Body of pancreas (tissue), 4 donors: ENCODE measurements at regions not wholly inside any gene's neighbourhood (a gene's known extent, or its start where the extent isn't known, plus 50 kb on each side); places are given as distances from the start of the nearest gene placed in this dataset.

Experiments
- ATAC-seq: fragments of 150-250 bp; one replicate; pipeline ENCODE4 v1.9.1; 2016
- DNase-seq, 4 donors: peaks; one replicate each; pipeline ENCODE4 v3.0.0-alpha.2; 2019
- H3K27ac ChIP-seq, 4 donors: fragments of 200-600 bp; sonication (generic); 1 replicate in 3 of 4; 2 replicates in 1 of 4; pipeline versions ENCODE4 v1.5.1 to v1.6.1; 2016 to 2019; ENCODE audit warnings: mild to moderate bottlenecking in 1 of 4, mixed read lengths in 1 of 4, moderate library complexity in 1 of 4
- H3K27me3 ChIP-seq, 2 donors: fragments of 200-600 bp; sonication (generic); one replicate each; pipeline ENCODE4 v1.6.0; 2016; ENCODE audit warnings: mild to moderate bottlenecking in 1 of 2
- H3K36me3 ChIP-seq, 2 donors: fragments of 200-600 bp; sonication (generic); replicated peaks in 1 of 2; 2 replicates each; pipeline ENCODE4 v1.5.1; 2016; ENCODE audit warnings: low read depth in 2 of 2; ENCODE audit not compliant: insufficient read depth in 1 of 2
- H3K4me1 ChIP-seq: fragments of 200-600 bp; sonication (generic); one replicate; pipeline ENCODE4 v1.6.0; 2016
- H3K4me3 ChIP-seq, 2 donors: fragments of 200-600 bp; sonication (generic); 1 replicate in 1 of 2; 2 replicates in 1 of 2; pipeline ENCODE4 v1.5.1; 2016 to 2019
- H3K9me3 ChIP-seq, 3 donors: fragments of 200-600 bp; sonication (generic); 1 replicate in 2 of 3; 2 replicates in 1 of 3; pipeline ENCODE4 v1.5.1; 2016
- POLR2A ChIP-seq, 3 donors: fragments of 450-650 bp; IDR thresholded peaks; one replicate each; pipeline ENCODE4 v1.6.1; 2016; ENCODE audit warnings: antibody characterized with exemption in 3 of 3, mild to moderate bottlenecking in 2 of 3
- WGBS, 2 donors: methylation state at CpG; one replicate each; pipeline ENCODE4 v1.1.5; 2017; 5-methylcytosine and 5-hydroxymethylcytosine counted together
- intact Hi-C: fragments of 100-400 bp; cut with DNase I; formaldehyde crosslinking; loops from one replicate; pipeline ENCODE4 v1.15.1; 2023
- TF ChIP-seq, protein P1 (sequence below), 7 experiments: fragments of 450-650 bp in 4 of 7; fragments of 200-600 bp in 3 of 7; sonication (generic) in 3 of 7; IDR thresholded peaks; one replicate each; pipeline ENCODE4 v1.5.1; 2016 to 2019; ENCODE audit warnings: antibody characterized with exemption in 7 of 7

DNA sequence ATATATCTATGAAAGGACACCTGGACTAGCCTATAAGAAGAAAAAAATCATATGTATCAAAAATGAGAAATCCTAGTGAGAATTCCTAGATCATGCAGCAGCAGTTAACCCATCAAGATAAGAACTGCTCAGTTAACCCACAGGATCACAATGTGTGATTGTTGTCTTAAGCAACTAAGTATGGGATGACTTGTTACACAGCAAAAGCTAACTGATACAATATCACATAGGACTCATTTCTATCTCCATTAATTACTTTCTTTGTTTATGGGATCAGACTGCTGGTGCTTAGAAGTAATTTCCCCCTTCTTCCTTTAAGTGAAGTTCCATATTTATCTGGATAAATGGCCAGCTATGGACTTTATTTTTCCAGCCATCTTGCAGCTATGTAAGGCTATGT, 280.8 kb upstream of the MARCKS start:
- Histone ChIP-seq H3K27me3 (no peaks in the 10 kb centered on the region), H3K4me1 (peaks cover 6% of the 10 kb centered on the region), H3K36me3 (no peaks in the 10 kb centered on the region), H3K4me3 (no peak overlapping the region), H3K27ac (no peak overlapping the region), H3K9me3 (no peaks in the 10 kb centered on the region)
- DNase-seq, result no peak
- no peak for ATAC-seq
- intact Hi-C loops, result no loop called here
- TF ChIP-seq, protein P1, sequence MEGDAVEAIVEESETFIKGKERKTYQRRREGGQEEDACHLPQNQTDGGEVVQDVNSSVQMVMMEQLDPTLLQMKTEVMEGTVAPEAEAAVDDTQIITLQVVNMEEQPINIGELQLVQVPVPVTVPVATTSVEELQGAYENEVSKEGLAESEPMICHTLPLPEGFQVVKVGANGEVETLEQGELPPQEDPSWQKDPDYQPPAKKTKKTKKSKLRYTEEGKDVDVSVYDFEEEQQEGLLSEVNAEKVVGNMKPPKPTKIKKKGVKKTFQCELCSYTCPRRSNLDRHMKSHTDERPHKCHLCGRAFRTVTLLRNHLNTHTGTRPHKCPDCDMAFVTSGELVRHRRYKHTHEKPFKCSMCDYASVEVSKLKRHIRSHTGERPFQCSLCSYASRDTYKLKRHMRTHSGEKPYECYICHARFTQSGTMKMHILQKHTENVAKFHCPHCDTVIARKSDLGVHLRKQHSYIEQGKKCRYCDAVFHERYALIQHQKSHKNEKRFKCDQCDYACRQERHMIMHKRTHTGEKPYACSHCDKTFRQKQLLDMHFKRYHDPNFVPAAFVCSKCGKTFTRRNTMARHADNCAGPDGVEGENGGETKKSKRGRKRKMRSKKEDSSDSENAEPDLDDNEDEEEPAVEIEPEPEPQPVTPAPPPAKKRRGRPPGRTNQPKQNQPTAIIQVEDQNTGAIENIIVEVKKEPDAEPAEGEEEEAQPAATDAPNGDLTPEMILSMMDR (IDR thresholded peaks at IDR 0.05), result no peak
- no peak for TF ChIP-seq POLR2A (IDR thresholded peaks at IDR 0.05)

DNA sequence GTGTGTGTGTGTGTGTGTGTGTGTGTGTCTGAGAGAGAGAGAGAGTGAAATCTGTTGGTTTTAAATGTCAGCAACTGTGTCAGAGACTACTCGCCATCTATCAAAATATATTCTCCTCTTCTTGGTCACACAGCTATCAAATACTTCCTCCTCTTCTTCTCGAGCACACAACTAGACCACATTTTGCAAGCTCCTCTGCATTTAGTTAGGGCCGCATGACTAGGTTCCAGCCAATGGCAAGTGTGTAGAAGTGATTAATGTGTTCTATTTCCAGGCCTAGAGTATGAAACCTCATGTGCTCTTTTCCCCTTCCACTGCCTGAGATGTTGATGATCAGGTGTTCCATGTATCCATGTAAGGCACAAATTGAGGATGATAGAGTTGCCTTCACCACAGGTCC, 278.5 kb upstream of the MARCKS start:
- no peak for ATAC-seq
- Histone ChIP-seq H3K4me3 (no peak overlapping the region), H3K27ac (no peak overlapping the region), H3K9me3 (no peaks in the 10 kb centered on the region), H3K27me3 (no peaks in the 10 kb centered on the region), H3K4me1 (peaks cover 6% of the 10 kb centered on the region), H3K36me3 (no peaks in the 10 kb centered on the region)
- TF ChIP-seq, protein P1 (IDR thresholded peaks at IDR 0.05), result no peak
- TF ChIP-seq POLR2A (IDR thresholded peaks at IDR 0.05), result no peak
- intact Hi-C loops, result no loop called here
- no peak for DNase-seq
- WGBS, 2 donors, result 82% methylated on average over 3 of the region's 3 CpGs

DNA sequence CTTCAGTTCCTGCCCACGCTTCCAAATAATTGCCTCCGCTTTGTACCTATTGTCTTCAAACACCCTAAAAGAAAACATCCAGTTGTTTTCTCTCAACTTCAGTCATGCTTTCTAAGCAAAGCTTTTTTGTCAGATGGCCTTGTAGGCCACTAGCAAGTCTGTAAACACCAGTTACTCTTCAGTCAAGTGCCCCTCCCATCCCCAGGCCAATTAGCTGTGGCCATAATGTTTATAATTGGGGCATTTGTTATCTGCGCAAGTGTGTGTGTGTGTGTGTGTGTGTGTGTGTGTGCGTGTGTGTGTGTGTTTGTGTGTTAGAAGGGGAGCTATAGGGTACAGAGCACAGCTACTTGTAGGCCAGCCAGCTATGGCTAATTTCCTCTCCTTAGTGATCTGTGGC, 272.4 kb upstream of the MARCKS start:
- DNase-seq (no peak), ATAC-seq (no peak)
- no peak overlapping the region for H3K4me3 ChIP-seq
- 70 to 71% methylated on average over 4 of the region's 4 CpGs for WGBS, 2 donors
- intact Hi-C loops, result no loop called here
- H3K9me3 ChIP-seq, result no peaks in the 10 kb centered on the region
- no peaks in the 10 kb centered on the region for H3K36me3 ChIP-seq
- no peaks in the 10 kb centered on the region for H3K27me3 ChIP-seq
- no peak for TF ChIP-seq POLR2A (IDR thresholded peaks at IDR 0.05)
- TF ChIP-seq, protein P1 (IDR thresholded peaks at IDR 0.05), result no peak
- H3K4me1 ChIP-seq, result no peaks in the 10 kb centered on the region
- H3K27ac ChIP-seq, result no peak overlapping the region

DNA sequence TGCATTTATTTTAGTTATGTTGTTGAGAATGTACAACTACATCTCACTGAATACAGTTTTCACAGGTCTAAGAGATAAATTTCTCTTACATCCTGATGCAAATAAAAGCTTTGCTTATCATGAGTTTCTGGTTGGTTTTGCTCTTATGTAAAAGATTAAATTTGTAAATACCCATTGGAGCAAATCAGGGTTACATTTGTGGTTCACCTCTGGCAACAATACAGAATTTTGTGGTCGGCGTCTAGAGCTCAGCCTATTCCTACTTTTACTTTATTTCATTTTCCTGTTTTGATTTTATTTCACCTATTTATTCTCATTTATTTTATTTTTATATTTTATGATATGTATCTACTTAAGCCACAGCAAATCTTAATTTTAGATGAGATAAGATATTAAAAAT, 271.9 kb upstream of the MARCKS start:
- Histone ChIP-seq H3K4me1 (no peaks in the 10 kb centered on the region), H3K27me3 (no peaks in the 10 kb centered on the region), H3K36me3 (no peaks in the 10 kb centered on the region), H3K27ac (no peak overlapping the region), H3K4me3 (no peak overlapping the region), H3K9me3 (no peaks in the 10 kb centered on the region)
- TF ChIP-seq, protein P1 (IDR thresholded peaks at IDR 0.05), result no peak
- TF ChIP-seq POLR2A (IDR thresholded peaks at IDR 0.05), result no peak
- intact Hi-C loops, result no loop called here
- 84 to 86% methylated on average over 2 of the region's 2 CpGs for WGBS, 2 donors
- DNase-seq (no peak), ATAC-seq (no peak)

DNA sequence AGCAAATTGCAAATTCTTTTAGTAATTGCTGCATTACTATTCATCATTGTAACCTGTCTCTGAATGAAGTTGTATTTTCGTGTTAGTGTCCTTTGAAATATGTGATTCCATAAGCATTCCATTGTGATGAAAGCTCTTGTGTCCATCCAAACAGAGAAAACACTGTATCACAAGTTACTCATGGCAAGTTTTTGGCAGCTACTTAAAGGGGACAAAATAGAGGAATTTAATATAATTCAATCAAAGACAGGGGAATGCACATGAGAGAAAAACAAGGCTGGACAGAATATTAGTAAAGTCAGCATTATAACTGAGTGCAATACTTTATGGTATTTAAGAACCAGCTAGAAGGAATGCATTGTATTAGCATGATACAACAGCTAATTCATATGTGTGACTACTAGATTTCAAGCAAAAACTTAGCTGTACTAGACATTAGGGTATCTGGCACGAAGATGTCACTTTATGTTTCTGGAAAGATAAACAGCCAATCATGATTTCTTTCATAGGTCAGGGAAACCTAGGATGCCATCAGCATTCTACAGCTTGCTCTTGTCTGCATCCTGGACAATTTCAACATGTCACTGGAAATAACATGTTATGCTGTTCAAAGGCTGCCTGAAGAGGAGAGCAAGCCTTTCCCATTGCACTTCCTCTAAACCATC, 270.6 kb upstream of the MARCKS start:
- TF ChIP-seq POLR2A (IDR thresholded peaks at IDR 0.05), result no peak
- TF ChIP-seq, protein P1 (IDR thresholded peaks at IDR 0.05), result no peak
- H3K4me3 ChIP-seq, result no peak overlapping the region
- intact Hi-C loops, result no loop called here

More for the DNA sequence above, 270.6 kb upstream of the MARCKS start:
- ATAC-seq, result no peak
- Histone ChIP-seq H3K9me3 (no peaks in the 10 kb centered on the region), H3K4me1 (no peaks in the 10 kb centered on the region), H3K36me3 (no peaks in the 10 kb centered on the region), H3K27me3 (no peaks in the 10 kb centered on the region), H3K27ac (no peak overlapping the region)
- WGBS, 2 donors, result 64 to 69% methylated on average over 2 of the region's 2 CpGs
- no peak for DNase-seq
